IMR-90 (cell line): ENCODE measurements at regions not wholly inside any gene's neighbourhood (a gene's known extent, or its start where the extent isn't known, plus 50 kb on each side); places are given as distances from the start of the nearest gene placed in this dataset.

Source experiments
- ATAC-seq: fragments of 200-7000 bp; cut with Tn5 transposase; 2 replicates; pipeline ENCODE4 v1.9.1; 2020; ENCODE audit warnings: low read depth, mild to moderate bottlenecking, moderate library complexity
- BruUV-seq: library from RNA; stranded (reverse); fragments of 400-500 nt; replicated peaks from 2 replicates; lab custom pipeline; 2021; lab: Mats Ljungman, UMichigan
- CTCF ChIA-PET: fragments of 300-600 bp; formaldehyde crosslinking; extraction: SDS; loops from one replicate; lab custom pipeline; 2021; ENCODE audit warnings: antibody characterized with exemption; lab: Yijun Ruan, JAX
- POLR2A ChIA-PET: fragments of 300-600 bp; sonication (Branson Sonifier 250); formaldehyde crosslinking; loops from one replicate; lab custom pipeline; 2022; ENCODE audit warnings: antibody characterized with exemption; ENCODE audit not compliant: unreplicated experiment; lab: Charles Lee
- DNase-seq: peaks from one replicate; pipeline ENCODE4 v3.0.0; 2013
- H2AFZ ChIP-seq: replicated peaks from 2 replicates; pipeline ENCODE3; 2013; ENCODE audit warnings: low read length, mild to moderate bottlenecking; ENCODE audit not compliant: poor library complexity
- H2AK5ac ChIP-seq: 2 replicates; pipeline ENCODE4 v1.6.1; 2013; ENCODE audit warnings: low read depth, low read length, inconsistent platforms
- H2AK9ac ChIP-seq: replicated peaks from 2 replicates; pipeline ENCODE3; 2013; ENCODE audit warnings: mild to moderate bottlenecking, low read depth, low read length, moderate library complexity; ENCODE audit not compliant: poor library complexity
- H2BK120ac ChIP-seq: 2 replicates; pipeline ENCODE4 v1.6.1; 2013; ENCODE audit warnings: low read depth, low read length, inconsistent platforms
- H2BK15ac ChIP-seq: 3 replicates; pipeline ENCODE4 v1.6.1; 2013; ENCODE audit warnings: low read depth, low read length, inconsistent platforms
- H2BK20ac ChIP-seq: 2 replicates; pipeline ENCODE4 v1.6.1; 2013; ENCODE audit warnings: low read depth, mild to moderate bottlenecking, inconsistent platforms, low read length, moderate library complexity
- H2BK5ac ChIP-seq: 2 replicates; pipeline ENCODE4 v1.6.1; 2013; ENCODE audit warnings: mild to moderate bottlenecking, low read depth, low read length, inconsistent platforms; ENCODE audit not compliant: poor library complexity, severe bottlenecking
- H3K14ac ChIP-seq: replicated peaks from 2 replicates; pipeline ENCODE4 v1.6.1; 2013; ENCODE audit warnings: low read depth, low read length, inconsistent platforms
- H3K18ac ChIP-seq: 2 replicates; pipeline ENCODE4 v1.6.1; 2013; ENCODE audit warnings: low read depth, low read length, control low read depth
- H3K23ac ChIP-seq: 2 replicates; pipeline ENCODE4 v1.6.1; 2013; ENCODE audit warnings: low read depth, low read length, inconsistent platforms
- H3K27ac ChIP-seq: 2 replicates; pipeline ENCODE4 v1.5.1; 2013; ENCODE audit warnings: mild to moderate bottlenecking, control low read depth, low read length; ENCODE audit not compliant: insufficient read depth
- H3K27me3 ChIP-seq: 2 replicates; pipeline ENCODE4 v1.6.1; 2013; ENCODE audit warnings: low read length; ENCODE audit not compliant: control insufficient read depth, insufficient read depth
- H3K36me3 ChIP-seq: 2 replicates; pipeline ENCODE4 v1.6.1; 2013; ENCODE audit warnings: low read length, mixed read lengths; ENCODE audit not compliant: control insufficient read depth, insufficient read depth
- H3K4ac ChIP-seq: 2 replicates; pipeline ENCODE4 v1.6.1; 2013; ENCODE audit warnings: low read depth, low read length, inconsistent platforms
- H3K4me1 ChIP-seq: 2 replicates; pipeline ENCODE4 v1.6.1; 2013; ENCODE audit warnings: low read length, mixed read lengths; ENCODE audit not compliant: control insufficient read depth, insufficient read depth
- H3K4me2 ChIP-seq: 2 replicates; pipeline ENCODE4 v1.6.1; 2013; ENCODE audit warnings: low read depth, mild to moderate bottlenecking, control low read depth, low read length, moderate library complexity
- H3K4me3 ChIP-seq: 2 replicates; pipeline ENCODE4 v1.5.1; 2013; ENCODE audit warnings: low read depth, mild to moderate bottlenecking, control low read depth, low read length, moderate library complexity; ENCODE audit not compliant: insufficient read depth
- H3K56ac ChIP-seq: 2 replicates; pipeline ENCODE4 v1.6.1; 2013; ENCODE audit warnings: low read length, inconsistent platforms; ENCODE audit not compliant: insufficient read depth; ENCODE audit errors: extremely low read depth
- H3K79me1 ChIP-seq, 2 experiments: 2 replicates each; pipeline ENCODE4 v1.6.1; 2013; ENCODE audit warnings: low read length in 2 of 2, inconsistent platforms in 1 of 2, low read depth in 1 of 2
- H3K9ac ChIP-seq: 2 replicates; pipeline ENCODE4 v1.6.1; 2013; ENCODE audit warnings: low read depth, low read length, control low read depth
- H3K9me1 ChIP-seq: 2 replicates; pipeline ENCODE4 v1.6.1; 2013; ENCODE audit warnings: low read length, inconsistent platforms; ENCODE audit not compliant: insufficient read depth
- H3K9me3 ChIP-seq: 2 replicates; pipeline ENCODE4 v1.6.1; 2013; ENCODE audit warnings: low read length; ENCODE audit not compliant: control insufficient read depth, insufficient read depth
- H4K20me1 ChIP-seq: 2 replicates; pipeline ENCODE4 v1.6.1; 2013; ENCODE audit warnings: low read length, inconsistent platforms; ENCODE audit not compliant: insufficient read depth
- H4K5ac ChIP-seq: 2 replicates; pipeline ENCODE4 v1.6.1; 2013; ENCODE audit warnings: mild to moderate bottlenecking, low read depth, low read length, control low read depth
- H4K8ac ChIP-seq, 2 experiments: 2 replicates each; pipeline ENCODE4 v1.6.1; 2013; ENCODE audit warnings: low read depth in 2 of 2, low read length in 2 of 2, control low read depth in 1 of 2, inconsistent platforms in 1 of 2
- H4K91ac ChIP-seq: 2 replicates; pipeline ENCODE4 v1.6.1; 2013; ENCODE audit warnings: low read depth, low read length, inconsistent platforms; ENCODE audit not compliant: insufficient read depth
- MAFK ChIP-seq: IDR thresholded peaks from 2 replicates; pipeline ENCODE4 v1.6.1; 2012; ENCODE audit warnings: low read depth, low read length, improper control_type of control experiment
- MAZ ChIP-seq: IDR thresholded peaks from 2 replicates; pipeline ENCODE4 v1.6.1; 2012; ENCODE audit warnings: low read depth, mild to moderate bottlenecking, low read length, improper control_type of control experiment, moderate library complexity, borderline replicate concordance
- NFE2L2 ChIP-seq: fragments of 150-350 bp; IDR thresholded peaks from 2 replicates; pipeline ENCODE4 v1.6.1; 2016; ENCODE audit warnings: low read depth, mild to moderate bottlenecking, low read length
- POLR2A ChIP-seq: IDR thresholded peaks from 2 replicates; pipeline ENCODE4 v1.6.1; 2012; ENCODE audit warnings: mild to moderate bottlenecking, low read depth, low read length
- RCOR1 ChIP-seq: IDR thresholded peaks from 2 replicates; pipeline ENCODE4 v1.6.1; 2012; ENCODE audit warnings: mild to moderate bottlenecking, low read length, improper control_type of control experiment; ENCODE audit not compliant: insufficient replicate concordance
- RFX5 ChIP-seq: IDR thresholded peaks from 2 replicates; pipeline ENCODE4 v1.8.0; 2012; ENCODE audit warnings: low read depth, mild to moderate bottlenecking, low read length, moderate library complexity
- WGBS, 2 experiments: methylation state at CpG; one replicate each; pipeline versions ENCODE4 v1.1.5 to v1.1.7; 2013; ENCODE audit warnings: missing lambda C conversion rate in 2 of 2; ENCODE audit not compliant: insufficient read length in 1 of 2; ENCODE audit errors: extremely low coverage in 2 of 2; 5-methylcytosine and 5-hydroxymethylcytosine counted together
- dilution Hi-C: fragments of 300-500 bp; cut with HindIII; formaldehyde crosslinking; loops from one replicate; pipeline ENCODE4 v1.14.3; 2018; ENCODE audit warnings: low sequenced_read_pairs; ENCODE audit not compliant: unreplicated experiment
- in situ Hi-C: fragments of 300-500 bp; cut with MboI; formaldehyde crosslinking; loops from 3 replicates; pipeline ENCODE4 v1.14.3; 2019; ENCODE audit warnings: low sequenced_read_pairs, inconsistent platforms, mixed read lengths
- intact Hi-C: fragments of 100-400 bp; cut with micrococcal nuclease; formaldehyde crosslinking; loops from 2 replicates; pipeline ENCODE4 v1.10.0; 2022
- TF ChIP-seq, protein P1 (sequence below): fragments of 150-350 bp; IDR thresholded peaks from 2 replicates; pipeline ENCODE4 v1.6.1; 2017; ENCODE audit warnings: mild to moderate bottlenecking, antibody characterized with exemption, low read length, low read depth
- TF ChIP-seq, protein P2 (sequence below): conservative IDR thresholded peaks from 2 replicates; pipeline ENCODE4 v1.5.1; 2012; ENCODE audit warnings: mild to moderate bottlenecking, low read depth, low read length, improper control_type of control experiment

DNA sequence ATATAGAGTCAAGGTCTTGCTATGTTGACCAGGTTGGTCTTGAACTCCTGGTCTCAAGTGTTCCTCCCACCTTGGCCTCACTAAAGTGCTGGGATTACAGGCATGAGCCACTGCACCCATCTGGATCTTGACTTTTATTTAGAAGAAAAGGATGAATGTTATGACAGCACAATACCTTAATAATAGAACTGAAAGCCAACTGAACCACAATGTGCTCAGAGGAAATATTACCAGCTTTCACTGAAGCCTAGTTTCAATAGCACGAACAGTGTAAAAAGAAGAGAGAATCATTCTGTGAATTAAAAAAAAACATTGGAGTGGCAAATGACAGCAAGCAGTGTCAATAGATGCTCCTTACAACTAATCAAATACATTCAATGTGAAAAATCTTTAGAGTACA lies 239.2 kb upstream of the RMST start:
- Histone ChIP-seq H3K4me1 (no peaks in the 10 kb centered on the region), H2AK9ac (no peak overlapping the region), H3K18ac (no peak overlapping the region), H2BK5ac (no peak overlapping the region), H2AK5ac (no peak overlapping the region), H3K4ac (no peak overlapping the region), H4K20me1 (no peaks in the 10 kb centered on the region), H2AFZ (no peak overlapping the region), H3K14ac (no peak overlapping the region), H3K79me1 (no peaks in the 10 kb centered on the region), H3K27ac (no peak overlapping the region), H3K4me3 (no peak overlapping the region), H3K9me3 (peaks cover 6% of the 10 kb centered on the region), H3K56ac (no peak overlapping the region), H3K9me1 (no peaks in the 10 kb centered on the region), H3K36me3 (no peaks in the 10 kb centered on the region), H3K4me2 (no peak overlapping the region), H2BK20ac (no peak overlapping the region), H2BK15ac (no peak overlapping the region), H4K91ac (no peak overlapping the region), H2BK120ac (no peak overlapping the region), H3K27me3 (no peaks in the 10 kb centered on the region), H4K8ac (no peak overlapping the region), H3K9ac (no peak overlapping the region), H3K23ac (no peak overlapping the region), H4K5ac (no peak overlapping the region)
- DNase-seq (no peak), ATAC-seq (no peak)
- ChIA-PET CTCF (no interaction called here), POLR2A (no interaction called here)
- intact Hi-C loops, result no loop called here
- TF ChIP-seq POLR2A (no peak), MAZ (no peak), RFX5 (no peak), NFE2L2 (no peak), RCOR1 (no peak), MAFK (no peak)
- TF ChIP-seq, protein P1, sequence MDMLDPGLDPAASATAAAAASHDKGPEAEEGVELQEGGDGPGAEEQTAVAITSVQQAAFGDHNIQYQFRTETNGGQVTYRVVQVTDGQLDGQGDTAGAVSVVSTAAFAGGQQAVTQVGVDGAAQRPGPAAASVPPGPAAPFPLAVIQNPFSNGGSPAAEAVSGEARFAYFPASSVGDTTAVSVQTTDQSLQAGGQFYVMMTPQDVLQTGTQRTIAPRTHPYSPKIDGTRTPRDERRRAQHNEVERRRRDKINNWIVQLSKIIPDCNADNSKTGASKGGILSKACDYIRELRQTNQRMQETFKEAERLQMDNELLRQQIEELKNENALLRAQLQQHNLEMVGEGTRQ, result no peak
- TF ChIP-seq, protein P2, sequence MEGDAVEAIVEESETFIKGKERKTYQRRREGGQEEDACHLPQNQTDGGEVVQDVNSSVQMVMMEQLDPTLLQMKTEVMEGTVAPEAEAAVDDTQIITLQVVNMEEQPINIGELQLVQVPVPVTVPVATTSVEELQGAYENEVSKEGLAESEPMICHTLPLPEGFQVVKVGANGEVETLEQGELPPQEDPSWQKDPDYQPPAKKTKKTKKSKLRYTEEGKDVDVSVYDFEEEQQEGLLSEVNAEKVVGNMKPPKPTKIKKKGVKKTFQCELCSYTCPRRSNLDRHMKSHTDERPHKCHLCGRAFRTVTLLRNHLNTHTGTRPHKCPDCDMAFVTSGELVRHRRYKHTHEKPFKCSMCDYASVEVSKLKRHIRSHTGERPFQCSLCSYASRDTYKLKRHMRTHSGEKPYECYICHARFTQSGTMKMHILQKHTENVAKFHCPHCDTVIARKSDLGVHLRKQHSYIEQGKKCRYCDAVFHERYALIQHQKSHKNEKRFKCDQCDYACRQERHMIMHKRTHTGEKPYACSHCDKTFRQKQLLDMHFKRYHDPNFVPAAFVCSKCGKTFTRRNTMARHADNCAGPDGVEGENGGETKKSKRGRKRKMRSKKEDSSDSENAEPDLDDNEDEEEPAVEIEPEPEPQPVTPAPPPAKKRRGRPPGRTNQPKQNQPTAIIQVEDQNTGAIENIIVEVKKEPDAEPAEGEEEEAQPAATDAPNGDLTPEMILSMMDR, result no peak
- dilution Hi-C loops, result no loop called here
- in situ Hi-C loops, result no loop called here
- WGBS, 2 experiments, result no CpG with 5 or more reads among the region's 1 CpG
- BruUV-seq, result no TSS peak
